ENCODE measurements at regions not wholly inside any gene's neighbourhood (a gene's known extent, or its start where the extent isn't known, plus 50 kb on each side); places are given as distances from the start of the nearest gene placed in this dataset.

DNA sequence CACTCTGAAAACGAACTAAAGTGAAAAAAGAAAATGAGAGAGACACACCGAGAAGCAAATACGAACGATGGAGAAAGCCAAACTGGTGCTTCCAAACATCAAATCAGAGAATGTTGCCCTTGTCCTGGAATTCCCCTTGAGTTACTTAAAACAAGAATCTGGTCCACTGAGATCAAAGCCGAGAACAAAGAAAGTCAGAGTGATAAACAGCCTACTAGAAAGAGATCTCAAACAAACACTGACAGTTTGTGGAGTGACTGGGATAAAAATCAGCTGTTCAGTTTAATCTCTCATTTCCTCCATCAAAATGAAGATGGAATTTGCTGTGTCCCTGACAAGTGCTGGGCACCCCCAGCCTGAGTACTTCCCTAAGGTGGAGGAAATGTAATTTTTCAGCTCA, 582.6 kb downstream of the NR2F1-AS1 start:
- Mint-ChIP-seq H3K4me1 (no peaks in the 10 kb centered on the region), H3K9me3 (peaks cover 7% of the 10 kb centered on the region), H3K4me3 (no peak overlapping the region), H3K27me3 (no peaks in the 10 kb centered on the region), H3K27ac (no peak overlapping the region), H3K36me3 (no peaks in the 10 kb centered on the region)
- no peak for DNase-seq

DNA sequence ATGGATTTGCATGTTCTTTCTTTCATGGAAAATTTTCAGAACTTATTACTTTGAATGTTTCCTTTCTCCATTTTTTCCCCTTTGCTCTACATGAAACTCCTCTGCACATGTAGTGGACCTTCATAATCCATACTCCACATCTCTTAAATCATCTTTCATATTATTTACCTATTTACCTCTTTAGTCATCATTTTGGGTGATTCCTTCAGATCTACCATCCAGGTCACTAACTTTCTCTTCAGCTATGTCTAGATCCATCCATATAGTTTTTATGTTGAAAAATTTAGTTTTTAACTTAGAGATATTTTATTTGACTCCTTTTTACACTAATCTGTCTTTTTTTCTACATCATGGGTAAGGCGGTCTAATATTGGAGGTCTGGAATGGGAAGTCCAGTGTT, 586.6 kb downstream of the NR2F1-AS1 start:
- DNase-seq = no peak
- Mint-ChIP-seq H3K27ac (no peak overlapping the region), H3K9me3 (peaks cover 9% of the 10 kb centered on the region), H3K36me3 (no peaks in the 10 kb centered on the region), H3K4me1 (no peaks in the 10 kb centered on the region), H3K4me3 (no peak overlapping the region), H3K27me3 (no peaks in the 10 kb centered on the region)

DNA sequence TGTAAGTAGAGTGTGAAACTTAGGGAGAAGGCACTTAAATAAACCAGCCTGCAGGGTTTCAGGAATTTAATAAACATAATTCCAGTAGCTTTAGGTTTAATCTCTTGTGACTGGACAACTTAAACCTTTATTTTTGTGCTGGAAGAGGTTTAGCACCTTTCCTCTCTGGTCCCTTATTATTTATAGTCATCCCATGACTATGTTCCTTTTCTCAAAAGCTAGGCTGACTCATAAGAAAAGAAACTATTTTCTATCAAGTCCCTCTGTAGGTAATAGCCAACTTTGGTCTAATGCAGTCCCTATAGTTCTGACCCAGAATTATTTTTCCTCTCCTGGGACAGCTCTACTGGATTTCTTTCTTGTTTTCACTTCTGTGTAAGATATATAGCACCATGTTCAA, 588.9 kb downstream of the NR2F1-AS1 start:
- Mint-ChIP-seq H3K9me3 (peaks cover 9% of the 10 kb centered on the region), H3K27me3 (no peaks in the 10 kb centered on the region), H3K4me1 (no peaks in the 10 kb centered on the region), H3K27ac (no peak overlapping the region), H3K36me3 (no peaks in the 10 kb centered on the region), H3K4me3 (no peak overlapping the region)
- no peak for DNase-seq

DNA sequence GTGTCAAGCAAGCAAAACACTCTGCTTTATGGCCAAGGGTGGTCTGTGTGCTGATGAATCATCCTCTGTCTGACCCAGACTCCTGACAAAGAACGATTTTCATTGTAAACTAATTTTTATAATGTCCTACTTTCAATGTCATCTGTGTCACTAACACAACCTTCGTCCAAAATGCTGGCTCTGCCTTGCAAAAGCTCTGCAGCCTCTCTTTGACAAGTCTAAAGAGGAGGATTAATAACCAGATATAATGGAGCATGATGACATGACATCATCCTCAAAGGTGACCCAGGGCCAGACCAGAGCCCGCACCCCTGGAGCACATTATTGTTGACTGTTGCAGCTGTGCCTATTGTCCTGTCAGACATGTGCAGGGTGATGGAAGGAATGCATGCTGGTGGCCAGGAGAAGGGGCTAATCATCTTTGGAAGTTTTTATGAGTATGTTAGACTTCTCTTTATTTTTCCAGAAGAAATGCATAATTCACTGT, 589.4 kb downstream of the NR2F1-AS1 start:
- DNase-seq = no peak
- H3K36me3 Mint-ChIP-seq = no peaks in the 10 kb centered on the region
- H3K27ac Mint-ChIP-seq = no peak overlapping the region
- H3K4me3 Mint-ChIP-seq = no peak overlapping the region
- no peaks in the 10 kb centered on the region for H3K4me1 Mint-ChIP-seq
- H3K27me3 Mint-ChIP-seq = no peaks in the 10 kb centered on the region
- H3K9me3 Mint-ChIP-seq = peaks cover 8% of the 10 kb centered on the region

DNA sequence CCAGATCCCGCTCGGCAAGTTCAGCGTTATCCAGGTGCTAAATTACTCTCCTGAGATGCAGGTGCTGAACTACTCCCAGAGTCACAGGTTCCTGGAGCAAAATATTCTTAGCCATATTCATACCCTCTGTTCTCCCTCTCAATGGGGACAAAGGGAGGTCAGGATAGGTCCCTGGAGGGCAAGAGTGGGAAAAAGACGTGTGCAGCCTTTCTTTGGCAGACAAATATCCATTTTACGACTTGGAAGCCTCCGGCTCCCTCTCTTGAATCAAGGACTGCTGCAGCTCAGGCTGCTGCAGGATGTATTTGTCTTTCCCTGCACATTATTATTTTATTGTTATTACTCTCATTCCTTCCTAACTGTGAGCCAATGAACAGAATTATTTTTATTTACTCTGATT, 590.2 kb downstream of the NR2F1-AS1 start:
- Mint-ChIP-seq H3K9me3 (peaks cover 7% of the 10 kb centered on the region), H3K27me3 (no peaks in the 10 kb centered on the region), H3K4me1 (no peaks in the 10 kb centered on the region), H3K36me3 (no peaks in the 10 kb centered on the region), H3K4me3 (no peak overlapping the region), H3K27ac (no peak overlapping the region)
- no peak for DNase-seq

DNA sequence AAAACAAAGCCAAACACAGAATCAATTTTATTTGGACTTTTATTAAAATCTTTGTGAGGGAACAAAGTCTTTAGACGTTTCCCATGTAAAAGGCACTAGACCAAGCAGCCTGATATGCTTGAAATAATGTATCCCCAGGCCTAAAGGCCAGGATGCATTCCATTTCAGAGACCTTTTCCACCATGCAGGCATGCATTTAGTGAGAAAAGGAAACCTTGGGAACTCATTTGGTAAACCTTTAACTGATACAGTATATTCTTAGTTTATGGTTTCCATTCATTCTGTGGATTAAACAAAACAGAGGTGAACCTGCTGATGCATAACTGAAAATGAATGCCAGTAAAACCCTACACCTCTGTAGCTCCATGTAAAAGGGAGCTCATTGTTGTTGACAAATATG, 600.0 kb downstream of the NR2F1-AS1 start:
- H3K27me3 Mint-ChIP-seq = no peaks in the 10 kb centered on the region
- no peak overlapping the region for H3K27ac Mint-ChIP-seq
- no peak overlapping the region for H3K4me3 Mint-ChIP-seq
- no peaks in the 10 kb centered on the region for H3K9me3 Mint-ChIP-seq
- no peak for DNase-seq
- no peaks in the 10 kb centered on the region for H3K4me1 Mint-ChIP-seq
- no peaks in the 10 kb centered on the region for H3K36me3 Mint-ChIP-seq

DNA sequence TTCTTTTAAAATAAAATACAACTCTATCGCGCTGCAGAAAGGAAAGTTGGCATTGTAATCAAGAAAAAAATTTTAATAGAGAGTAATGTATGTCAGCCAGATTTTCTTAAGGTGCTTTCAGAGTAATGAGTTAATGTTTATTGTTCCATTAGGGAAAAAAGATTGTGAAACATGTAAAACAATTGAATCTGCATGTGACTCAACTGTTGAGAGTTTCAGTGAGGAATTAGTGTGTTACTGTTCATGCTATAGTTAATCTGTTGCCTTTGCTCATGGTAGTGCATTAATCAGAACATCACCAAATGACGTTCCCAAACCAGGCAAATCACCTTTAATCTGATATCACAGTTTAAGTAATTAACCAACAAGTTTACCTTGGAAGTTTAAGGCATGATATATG, 600.5 kb downstream of the NR2F1-AS1 start:
- no peaks in the 10 kb centered on the region for H3K36me3 Mint-ChIP-seq
- no peaks in the 10 kb centered on the region for H3K4me1 Mint-ChIP-seq
- no peak overlapping the region for H3K27ac Mint-ChIP-seq
- H3K4me3 Mint-ChIP-seq = no peak overlapping the region
- H3K9me3 Mint-ChIP-seq = no peaks in the 10 kb centered on the region
- DNase-seq = no peak
- no peaks in the 10 kb centered on the region for H3K27me3 Mint-ChIP-seq

DNA sequence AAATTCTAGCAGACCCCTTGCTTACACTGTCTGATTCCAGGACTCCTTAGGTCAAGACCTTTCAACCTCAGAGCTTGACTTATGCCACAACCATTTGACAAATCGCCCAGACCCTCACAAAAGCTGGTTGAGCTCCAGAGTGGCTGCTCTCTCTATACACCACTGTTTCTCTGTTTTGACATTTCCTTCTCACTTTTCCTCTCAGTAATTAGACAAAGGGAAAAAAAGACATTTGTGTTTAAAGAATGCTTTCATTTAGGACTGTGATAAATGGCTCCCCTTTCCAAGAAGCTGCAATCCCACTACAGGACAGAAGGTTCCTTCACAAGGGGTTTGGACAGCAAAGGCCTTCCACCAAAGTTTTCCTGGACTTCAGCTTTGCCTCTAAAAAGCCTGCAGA, 601.3 kb downstream of the NR2F1-AS1 start:
- H3K4me1 Mint-ChIP-seq = no peaks in the 10 kb centered on the region
- no peaks in the 10 kb centered on the region for H3K36me3 Mint-ChIP-seq
- H3K9me3 Mint-ChIP-seq = no peaks in the 10 kb centered on the region
- H3K27ac Mint-ChIP-seq = no peak overlapping the region
- DNase-seq = no peak
- H3K27me3 Mint-ChIP-seq = no peaks in the 10 kb centered on the region
- no peak overlapping the region for H3K4me3 Mint-ChIP-seq

DNA sequence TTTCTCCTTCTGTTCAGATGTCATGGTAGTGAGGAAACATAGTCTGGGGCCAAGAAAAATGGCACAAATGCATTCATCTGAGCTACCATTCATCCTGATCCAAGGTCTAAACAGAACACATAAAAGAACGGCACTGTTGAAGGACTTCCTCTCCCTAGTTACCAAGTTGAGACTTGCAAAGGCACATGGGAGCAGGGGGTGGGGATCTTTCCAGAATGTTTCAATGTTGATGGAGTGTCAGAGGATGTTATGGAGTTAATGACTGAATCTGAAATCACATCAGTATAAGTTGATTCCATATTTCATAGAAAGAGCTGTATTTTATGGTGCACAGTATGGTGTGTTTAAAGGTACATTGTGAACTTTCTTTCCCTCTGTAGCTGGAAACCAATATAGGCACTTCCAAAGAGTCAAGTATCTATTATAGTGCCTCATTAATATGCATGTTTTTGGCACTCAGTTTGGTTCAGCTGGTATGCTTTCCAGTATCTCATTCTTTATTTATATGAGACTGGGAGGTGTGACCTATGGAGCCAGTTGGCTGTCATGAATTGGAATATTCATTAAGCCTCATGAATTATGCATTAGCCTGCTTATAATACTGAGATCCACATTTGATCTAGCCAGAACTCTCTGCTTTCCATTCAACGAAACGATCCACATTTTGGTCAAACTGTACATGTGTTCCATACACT, 603.0 kb downstream of the NR2F1-AS1 start:
- no peak overlapping the region for H3K27ac Mint-ChIP-seq
- no peak overlapping the region for H3K4me3 Mint-ChIP-seq
- H3K36me3 Mint-ChIP-seq = no peaks in the 10 kb centered on the region
- H3K9me3 Mint-ChIP-seq = peaks cover 1% of the 10 kb centered on the region
- no peak for DNase-seq
- no peaks in the 10 kb centered on the region for H3K27me3 Mint-ChIP-seq
- no peaks in the 10 kb centered on the region for H3K4me1 Mint-ChIP-seq

DNA sequence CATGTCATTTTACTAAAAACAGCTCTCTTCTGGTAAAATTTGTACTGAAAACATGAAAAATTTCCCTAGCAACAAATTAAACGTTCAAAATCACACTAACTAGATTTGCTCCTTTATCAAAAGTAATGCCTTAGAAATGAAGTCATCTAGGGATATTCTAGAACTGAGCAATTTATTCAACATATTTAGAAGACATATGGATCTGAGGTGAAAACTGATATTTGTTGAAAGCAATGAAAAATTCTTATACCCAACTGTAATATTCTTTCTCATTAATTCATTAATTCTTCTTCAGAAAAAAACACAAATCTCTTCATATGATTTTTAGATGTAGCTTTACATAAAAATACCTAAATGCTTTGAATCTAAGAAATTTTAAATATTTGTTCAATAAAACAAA, 604.9 kb downstream of the NR2F1-AS1 start:
- Mint-ChIP-seq H3K27ac (no peak overlapping the region), H3K27me3 (no peaks in the 10 kb centered on the region), H3K36me3 (no peaks in the 10 kb centered on the region), H3K4me3 (no peak overlapping the region), H3K4me1 (no peaks in the 10 kb centered on the region), H3K9me3 (peaks cover 3% of the 10 kb centered on the region)
- no peak for DNase-seq

DNA sequence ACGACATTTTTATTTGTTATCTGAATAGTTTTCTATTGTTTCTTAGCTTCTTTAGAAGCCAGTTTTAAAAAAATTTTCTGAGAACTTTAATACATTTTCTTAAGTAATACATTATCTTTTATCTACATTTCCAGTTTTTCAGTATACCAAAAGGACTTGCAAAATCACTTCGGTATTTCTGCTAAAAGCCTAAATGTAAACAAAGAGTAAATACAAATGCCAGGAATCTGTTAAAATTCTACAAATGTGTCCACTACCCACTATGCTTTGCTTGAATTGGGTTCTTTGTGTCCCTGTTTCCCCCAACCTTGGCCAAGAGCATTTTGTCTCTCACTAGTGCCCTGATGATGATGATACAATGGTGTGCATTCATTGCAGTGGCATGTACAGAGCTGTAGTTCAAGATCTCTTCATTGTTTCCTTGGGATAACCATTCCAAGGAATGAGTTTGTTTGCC, 611.2 kb downstream of the NR2F1-AS1 start:
- Mint-ChIP-seq H3K4me3 (no peak overlapping the region), H3K27me3 (no peaks in the 10 kb centered on the region), H3K9me3 (peaks cover 3% of the 10 kb centered on the region), H3K36me3 (no peaks in the 10 kb centered on the region), H3K27ac (no peak overlapping the region), H3K4me1 (no peaks in the 10 kb centered on the region)
- no peak for DNase-seq

DNA sequence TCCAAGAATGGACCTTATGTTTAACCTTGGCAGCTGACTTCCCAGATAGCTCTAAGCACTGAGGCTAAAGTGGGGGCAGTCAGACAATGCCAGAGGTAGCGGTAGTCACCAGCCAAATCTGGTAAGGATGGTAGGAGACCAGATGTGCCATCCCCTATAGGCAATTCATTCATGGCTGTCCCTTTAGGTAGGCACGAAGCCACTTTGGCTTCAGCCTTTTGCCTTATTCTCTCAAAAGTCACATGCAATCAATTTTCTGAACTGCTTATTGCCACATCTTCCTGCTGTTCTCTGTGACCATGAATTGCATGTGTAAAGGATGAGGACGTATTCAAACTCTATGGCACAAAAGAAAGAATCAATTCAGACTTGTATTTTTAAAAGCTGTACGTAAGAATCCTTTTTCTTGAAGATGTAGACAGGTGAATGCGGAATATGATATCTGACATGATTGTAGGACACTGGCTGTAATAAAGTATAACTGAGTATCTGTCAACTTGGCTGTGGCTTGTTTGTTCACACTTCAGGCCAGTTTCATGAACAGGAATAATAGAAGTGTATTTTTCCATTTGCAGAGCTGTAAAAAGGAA, 611.7 kb downstream of the NR2F1-AS1 start:
- DNase-seq = no peak
- Mint-ChIP-seq H3K27me3 (no peaks in the 10 kb centered on the region), H3K27ac (no peak overlapping the region), H3K9me3 (peaks cover 2% of the 10 kb centered on the region), H3K36me3 (no peaks in the 10 kb centered on the region), H3K4me1 (no peaks in the 10 kb centered on the region), H3K4me3 (no peak overlapping the region)

DNA sequence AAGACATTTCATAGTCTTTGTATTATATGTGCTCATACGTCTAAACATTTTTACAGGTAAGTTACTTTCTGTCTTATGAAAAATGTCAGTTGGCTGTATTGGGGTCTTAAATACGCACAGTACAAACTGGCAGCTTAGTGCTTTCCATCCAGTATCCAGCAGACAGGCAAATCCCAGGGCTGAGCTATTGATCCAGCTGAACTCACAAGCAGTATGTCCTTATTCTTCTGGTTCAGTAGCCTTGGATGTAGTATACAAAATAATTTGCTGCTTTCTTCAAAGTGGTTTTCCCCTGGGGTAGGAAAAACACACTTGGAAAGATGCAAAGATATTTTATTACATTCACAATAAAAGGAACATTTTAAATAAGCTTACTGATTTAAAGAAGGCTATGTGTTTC, 617.2 kb downstream of the NR2F1-AS1 start:
- H3K27ac Mint-ChIP-seq = no peak overlapping the region

DNA sequence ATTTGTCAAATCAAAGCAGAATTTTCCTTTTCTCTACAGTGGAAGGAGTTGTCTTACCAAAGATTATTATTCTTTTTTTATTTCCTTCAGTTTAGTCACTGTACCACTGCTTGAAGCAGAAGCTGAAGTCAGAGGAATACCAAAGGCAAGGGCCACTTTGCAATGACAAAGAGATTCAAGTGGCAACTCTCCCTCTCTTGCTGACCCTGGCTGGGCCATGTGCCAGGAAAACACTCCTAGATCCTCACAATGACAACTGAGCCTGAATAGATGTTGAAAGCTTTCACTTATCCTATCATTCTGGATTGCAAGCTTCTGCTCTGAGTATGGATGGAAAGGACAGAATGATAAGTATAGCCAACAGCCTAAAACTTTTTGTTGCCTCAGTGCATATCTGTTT, 618.3 kb downstream of the NR2F1-AS1 start:
- Mint-ChIP-seq H3K36me3 (no peaks in the 10 kb centered on the region), H3K4me1 (no peaks in the 10 kb centered on the region), H3K27ac (no peak overlapping the region), H3K4me3 (no peak overlapping the region), H3K27me3 (no peaks in the 10 kb centered on the region), H3K9me3 (peaks cover 1% of the 10 kb centered on the region)
- DNase-seq = no peak

More for the DNA sequence above, 617.2 kb downstream of the NR2F1-AS1 start:
- H3K4me1 Mint-ChIP-seq = no peaks in the 10 kb centered on the region
- no peaks in the 10 kb centered on the region for H3K27me3 Mint-ChIP-seq
- no peak overlapping the region for H3K4me3 Mint-ChIP-seq
- no peaks in the 10 kb centered on the region for H3K36me3 Mint-ChIP-seq
- peaks cover 1% of the 10 kb centered on the region for H3K9me3 Mint-ChIP-seq
- DNase-seq = no peak

DNA sequence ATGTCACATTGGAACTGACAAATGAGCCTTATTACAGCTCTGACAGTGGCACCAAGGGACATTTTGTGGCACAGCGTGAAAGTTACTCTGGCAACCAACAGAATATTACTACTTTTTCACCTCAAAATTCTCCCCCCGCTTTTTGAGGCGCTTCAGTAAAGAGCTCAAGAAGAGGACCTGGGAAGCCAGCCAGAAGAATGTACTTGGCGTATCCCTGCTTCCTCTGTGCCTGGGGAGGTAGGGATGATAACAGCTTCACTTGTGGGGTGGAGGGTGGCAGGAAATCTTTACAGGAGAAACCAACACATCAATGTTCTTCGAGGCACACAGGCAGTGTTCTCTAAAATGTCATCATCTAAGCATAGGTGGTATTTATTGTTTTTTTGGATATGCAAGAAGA, 624.1 kb downstream of the NR2F1-AS1 start:
- no peak for DNase-seq
- no peak overlapping the region for H3K27ac Mint-ChIP-seq
- no peaks in the 10 kb centered on the region for H3K4me1 Mint-ChIP-seq
- no peak overlapping the region for H3K4me3 Mint-ChIP-seq
- no peaks in the 10 kb centered on the region for H3K36me3 Mint-ChIP-seq
- no peaks in the 10 kb centered on the region for H3K27me3 Mint-ChIP-seq
- H3K9me3 Mint-ChIP-seq = peaks cover 10% of the 10 kb centered on the region

DNA sequence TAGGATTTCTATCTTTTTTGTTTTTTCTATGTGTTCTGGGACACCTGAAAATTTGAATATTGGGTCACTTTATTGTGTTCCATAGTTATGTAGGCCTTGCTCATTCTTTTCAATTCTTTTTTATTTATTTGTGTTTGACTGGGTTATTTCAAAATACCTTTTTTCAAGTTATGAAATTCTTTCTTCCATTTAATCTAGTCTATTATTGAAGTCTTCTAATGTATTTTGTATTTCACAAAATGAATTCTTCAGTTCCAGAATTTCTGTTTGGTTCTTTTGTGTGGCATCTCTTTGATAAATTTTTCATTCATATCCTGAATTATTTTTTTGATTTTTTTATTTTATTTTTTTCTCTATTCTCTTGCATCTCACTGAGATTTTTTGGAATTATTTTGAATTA, 628.8 kb downstream of the NR2F1-AS1 start:
- no peak for DNase-seq
- Mint-ChIP-seq H3K4me3 (no peak overlapping the region), H3K9me3 (peaks cover 27% of the 10 kb centered on the region), H3K36me3 (no peaks in the 10 kb centered on the region), H3K27me3 (no peaks in the 10 kb centered on the region), H3K4me1 (no peaks in the 10 kb centered on the region), H3K27ac (no peak overlapping the region)

Measured in activated naive CD8-positive, alpha-beta T cell treated with anti-CD3 and anti-CD28 coated beads for 36 hours (primary cell).